ENCODE measurements at regions not wholly inside any gene's neighbourhood (a gene's known extent, or its start where the extent isn't known, plus 50 kb on each side); places are given as distances from the start of the nearest gene placed in this dataset.
A peak's percentile ranks its signal among the peaks of the same experiment; 100 is the strongest.

- CTCF ChIA-PET, result no interaction called here
- in situ Hi-C loops (cut with HindIII; ENCODE audit: low pct_unique_long_range_greater_than_20kb, low sequenced_read_pairs) (no loop called here), intact Hi-C loops (cut with micrococcal nuclease; ENCODE audit: unreplicated experiment) (no loop called here)
- H3K9me3 ChIP-seq (ENCODE audit: control insufficient read depth, insufficient read depth, low read depth, low read length), result no peaks in the 10 kb centered on the region
- no TSS peak for BruUV-seq (replicated peaks)
- H3K27ac ChIP-seq (ENCODE audit: low read length), result no peak overlapping the region
- H3K4me3 ChIP-seq (ENCODE audit: low read depth in 2 of 2, low read length in 2 of 2), result no peak overlapping the region
- no peak for ATAC-seq
- H3K36me3 ChIP-seq (ENCODE audit: control insufficient read depth, insufficient read depth, low read length), result no peaks in the 10 kb centered on the region
- POLR2A ChIA-PET, result interaction anchor here (0.5 kb wide), 1 partner anchor 10 kb away, joined by 5 read pairs; no protein-coding TSS in a partner anchor
- H3K4me1 ChIP-seq (ENCODE audit: control insufficient read depth, insufficient read depth, low read length), result no peaks in the 10 kb centered on the region
- no peaks in the 10 kb centered on the region for H3K27me3 ChIP-seq (ENCODE audit: control insufficient read depth, insufficient read depth, low read length)
- no peak for DNase-seq (ENCODE audit: low read depth, low spot score)
- TF ChIP-seq CTCF (IDR thresholded peaks at IDR 0.05), result no peak
- TF ChIP-seq TCF7L2 (IDR thresholded peaks at IDR 0.05; ENCODE audit: low read depth, low read length), result no peak
- TF ChIP-seq POLR2AphosphoS5 (IDR thresholded peaks at IDR 0.05; ENCODE audit: low read depth, low read length), result no peak
- TF ChIP-seq SIN3A (IDR thresholded peaks at IDR 0.05; ENCODE audit: borderline replicate concordance, insufficient read depth, low read depth, low read length), result no peak
- no peak for TF ChIP-seq REST (IDR thresholded peaks at IDR 0.05; ENCODE audit: insufficient read depth in 1 of 2, low read depth in 2 of 2, low read length in 1 of 2)
Measured at GRCh38 chr2:180669016-180669415, 311.4 kb upstream of the UBE2E3 start.

GRCh38 chr2:180664507-180664906 lies 315.9 kb upstream of the UBE2E3 start:
- no peaks in the 10 kb centered on the region for H3K36me3 ChIP-seq (ENCODE audit: control insufficient read depth, insufficient read depth, low read length)
- H3K9me3 ChIP-seq (ENCODE audit: control insufficient read depth, insufficient read depth, low read depth, low read length), result no peaks in the 10 kb centered on the region
- no TSS peak for BruUV-seq (replicated peaks)
- no peaks in the 10 kb centered on the region for H3K27me3 ChIP-seq (ENCODE audit: control insufficient read depth, insufficient read depth, low read length)
- in situ Hi-C loops (cut with HindIII; ENCODE audit: low pct_unique_long_range_greater_than_20kb, low sequenced_read_pairs), result no loop called here
- DNase-seq (ENCODE audit: low read depth, low spot score), result no peak
- no peak overlapping the region for H3K27ac ChIP-seq (ENCODE audit: low read length)
- intact Hi-C loops (cut with micrococcal nuclease; ENCODE audit: unreplicated experiment), result no loop called here
- no peak for ATAC-seq
- ChIA-PET POLR2A (interaction anchor here (0.6 kb wide), 1 partner anchor 520 kb away, joined by 4 read pairs; no protein-coding TSS in a partner anchor), CTCF (no interaction called here)
- H3K4me3 ChIP-seq (ENCODE audit: low read depth in 2 of 2, low read length in 2 of 2), result no peak overlapping the region
- no peaks in the 10 kb centered on the region for H3K4me1 ChIP-seq (ENCODE audit: control insufficient read depth, insufficient read depth, low read length)
- TF ChIP-seq TCF7L2 (IDR thresholded peaks at IDR 0.05; ENCODE audit: low read depth, low read length) (no peak), POLR2AphosphoS5 (IDR thresholded peaks at IDR 0.05; ENCODE audit: low read depth, low read length) (no peak), SIN3A (IDR thresholded peaks at IDR 0.05; ENCODE audit: borderline replicate concordance, insufficient read depth, low read depth, low read length) (no peak)

- H3K9me3 ChIP-seq (ENCODE audit: control insufficient read depth, insufficient read depth, low read depth, low read length), result no peaks in the 10 kb centered on the region
- intact Hi-C loops (cut with micrococcal nuclease; ENCODE audit: unreplicated experiment) (no loop called here), in situ Hi-C loops (cut with HindIII; ENCODE audit: low pct_unique_long_range_greater_than_20kb, low sequenced_read_pairs) (no loop called here)
- peak overlapping the region in 1 of 2 experiments; percentile 21; a peak in 2 of 4 replicates for H3K4me3 ChIP-seq (ENCODE audit: low read depth in 2 of 2, low read length in 2 of 2)
- no peaks in the 10 kb centered on the region for H3K36me3 ChIP-seq (ENCODE audit: control insufficient read depth, insufficient read depth, low read length)
- no peak for TF ChIP-seq REST (IDR thresholded peaks at IDR 0.05; ENCODE audit: insufficient read depth in 1 of 2, low read depth in 2 of 2, low read length in 1 of 2)
- no peak for TF ChIP-seq TCF7L2 (IDR thresholded peaks at IDR 0.05; ENCODE audit: low read depth, low read length)
- no peak for TF ChIP-seq CTCF (IDR thresholded peaks at IDR 0.05)
- no peak for TF ChIP-seq SIN3A (IDR thresholded peaks at IDR 0.05; ENCODE audit: borderline replicate concordance, insufficient read depth, low read depth, low read length)
- TF ChIP-seq POLR2AphosphoS5 (IDR thresholded peaks at IDR 0.05; ENCODE audit: low read depth, low read length), result no peak
- no peaks in the 10 kb centered on the region for H3K4me1 ChIP-seq (ENCODE audit: control insufficient read depth, insufficient read depth, low read length)
- ChIA-PET CTCF (no interaction called here), POLR2A (no interaction called here)
- ATAC-seq (no peak), DNase-seq (ENCODE audit: low read depth, low spot score) (no peak)
- no peak overlapping the region for H3K27ac ChIP-seq (ENCODE audit: low read length)
- no peaks in the 10 kb centered on the region for H3K27me3 ChIP-seq (ENCODE audit: control insufficient read depth, insufficient read depth, low read length)
- BruUV-seq (replicated peaks), result no TSS peak
Measured at GRCh38 chr2:180662941-180663471, 317.4 kb upstream of the UBE2E3 start.
